ENCODE measurements at regions not wholly inside any gene's neighbourhood (a gene's known extent, or its start where the extent isn't known, plus 50 kb on each side); places are given as distances from the start of the nearest gene placed in this dataset.

DNA sequence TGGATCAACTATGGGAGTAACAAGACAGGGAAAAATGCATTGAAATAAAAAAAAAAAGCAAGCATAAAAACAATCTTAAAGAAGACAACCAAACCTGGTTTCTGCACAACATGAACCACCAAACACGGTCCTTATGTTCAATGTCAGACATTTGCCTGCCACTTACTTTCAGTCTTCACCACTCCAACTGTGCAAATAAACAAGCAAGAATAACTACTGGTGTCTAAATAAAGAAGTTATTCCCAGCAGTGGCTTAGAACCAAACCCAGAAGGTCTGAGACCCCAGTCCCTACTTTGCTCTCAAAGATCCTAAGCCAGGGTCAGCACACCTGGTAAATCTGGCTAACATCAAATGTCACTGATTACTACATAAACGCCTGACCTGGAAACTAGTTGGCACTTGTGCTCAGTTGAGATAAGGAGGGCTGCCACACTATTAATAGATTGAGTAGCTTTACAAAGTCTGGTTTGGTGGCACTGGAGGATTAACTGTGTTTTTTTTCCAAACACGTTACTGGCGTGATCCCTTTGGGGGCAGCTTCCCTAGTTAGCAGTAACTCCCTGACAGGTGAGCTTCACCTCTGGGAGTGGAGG lies 62.7 kb upstream of the ABLIM1 start:
- no peak for TF ChIP-seq EZH2 (IDR thresholded peaks at IDR 0.05; ENCODE audit: borderline replicate concordance, insufficient read depth, low read depth, low read length, poor library complexity, severe bottlenecking)
- TF ChIP-seq, protein P1, sequence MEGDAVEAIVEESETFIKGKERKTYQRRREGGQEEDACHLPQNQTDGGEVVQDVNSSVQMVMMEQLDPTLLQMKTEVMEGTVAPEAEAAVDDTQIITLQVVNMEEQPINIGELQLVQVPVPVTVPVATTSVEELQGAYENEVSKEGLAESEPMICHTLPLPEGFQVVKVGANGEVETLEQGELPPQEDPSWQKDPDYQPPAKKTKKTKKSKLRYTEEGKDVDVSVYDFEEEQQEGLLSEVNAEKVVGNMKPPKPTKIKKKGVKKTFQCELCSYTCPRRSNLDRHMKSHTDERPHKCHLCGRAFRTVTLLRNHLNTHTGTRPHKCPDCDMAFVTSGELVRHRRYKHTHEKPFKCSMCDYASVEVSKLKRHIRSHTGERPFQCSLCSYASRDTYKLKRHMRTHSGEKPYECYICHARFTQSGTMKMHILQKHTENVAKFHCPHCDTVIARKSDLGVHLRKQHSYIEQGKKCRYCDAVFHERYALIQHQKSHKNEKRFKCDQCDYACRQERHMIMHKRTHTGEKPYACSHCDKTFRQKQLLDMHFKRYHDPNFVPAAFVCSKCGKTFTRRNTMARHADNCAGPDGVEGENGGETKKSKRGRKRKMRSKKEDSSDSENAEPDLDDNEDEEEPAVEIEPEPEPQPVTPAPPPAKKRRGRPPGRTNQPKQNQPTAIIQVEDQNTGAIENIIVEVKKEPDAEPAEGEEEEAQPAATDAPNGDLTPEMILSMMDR (IDR thresholded peaks at IDR 0.05) = no peak
